Mesodermal cell (in vitro differentiated cells): ENCODE measurements at regions not wholly inside any gene's neighbourhood (a gene's known extent, or its start where the extent isn't known, plus 50 kb on each side); places are given as distances from the start of the nearest gene placed in this dataset.

Source experiments
- H3K27ac ChIP-seq: 2 replicates; pipeline ENCODE4 v1.7.0; 2013; ENCODE audit warnings: mild to moderate bottlenecking, low read depth, low read length, moderate library complexity; ENCODE audit not compliant: severe bottlenecking
- H3K36me3 ChIP-seq: 2 replicates; pipeline ENCODE4 v1.7.1; 2013; ENCODE audit warnings: mild to moderate bottlenecking, low read length, moderate library complexity; ENCODE audit not compliant: control insufficient read depth, insufficient read depth
- H3K4me1 ChIP-seq: one replicate; pipeline ENCODE4 v1.7.1; 2013; ENCODE audit warnings: mild to moderate bottlenecking, low read length; ENCODE audit not compliant: insufficient read depth, control insufficient read depth, poor library complexity, severe bottlenecking
- H3K4me3 ChIP-seq: 2 replicates; pipeline ENCODE4 v1.7.0; 2013; ENCODE audit warnings: low read length, control low read depth, mild to moderate bottlenecking; ENCODE audit not compliant: insufficient read depth, poor library complexity, severe bottlenecking; ENCODE audit errors: extremely low read depth
- H3K9me3 ChIP-seq: 2 replicates; pipeline ENCODE4 v1.7.1; 2013; ENCODE audit warnings: mild to moderate bottlenecking, low read length, moderate library complexity; ENCODE audit not compliant: control insufficient read depth
- WGBS, 2 experiments: methylation state at CpG; one replicate each; pipeline ENCODE4 v1.1.5; 2013; ENCODE audit warnings: missing lambda C conversion rate in 2 of 2; ENCODE audit not compliant: insufficient coverage in 2 of 2; 5-methylcytosine and 5-hydroxymethylcytosine counted together

DNA sequence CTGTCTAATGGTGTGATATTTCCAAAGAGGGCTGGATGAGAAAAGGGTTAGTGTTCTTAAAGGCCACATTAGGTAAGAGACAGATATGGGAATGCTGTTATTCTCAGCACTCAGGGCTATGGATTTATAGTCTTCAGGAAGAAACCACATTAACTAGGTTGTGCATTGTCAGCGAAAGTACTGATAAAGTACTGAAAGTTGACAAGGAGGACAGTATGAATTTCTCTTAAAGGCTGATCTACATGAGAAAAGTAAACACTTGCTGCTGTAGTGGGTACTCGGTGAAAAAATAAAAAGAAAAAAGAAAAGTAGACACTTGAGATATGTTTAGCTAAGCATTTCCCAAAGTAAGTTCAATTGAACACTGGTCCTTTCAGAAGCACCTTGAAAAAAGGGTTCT lies 381.0 kb upstream of the RPS23 start:
- H3K27ac ChIP-seq, result no peak overlapping the region
- H3K9me3 ChIP-seq, result no peaks in the 10 kb centered on the region
- 81 to 83% methylated on average over 1 to 2 of the region's 2 CpGs for WGBS, 2 experiments
- no peaks in the 10 kb centered on the region for H3K36me3 ChIP-seq
- H3K4me3 ChIP-seq, result no peak overlapping the region
- H3K4me1 ChIP-seq, result no peaks in the 10 kb centered on the region

DNA sequence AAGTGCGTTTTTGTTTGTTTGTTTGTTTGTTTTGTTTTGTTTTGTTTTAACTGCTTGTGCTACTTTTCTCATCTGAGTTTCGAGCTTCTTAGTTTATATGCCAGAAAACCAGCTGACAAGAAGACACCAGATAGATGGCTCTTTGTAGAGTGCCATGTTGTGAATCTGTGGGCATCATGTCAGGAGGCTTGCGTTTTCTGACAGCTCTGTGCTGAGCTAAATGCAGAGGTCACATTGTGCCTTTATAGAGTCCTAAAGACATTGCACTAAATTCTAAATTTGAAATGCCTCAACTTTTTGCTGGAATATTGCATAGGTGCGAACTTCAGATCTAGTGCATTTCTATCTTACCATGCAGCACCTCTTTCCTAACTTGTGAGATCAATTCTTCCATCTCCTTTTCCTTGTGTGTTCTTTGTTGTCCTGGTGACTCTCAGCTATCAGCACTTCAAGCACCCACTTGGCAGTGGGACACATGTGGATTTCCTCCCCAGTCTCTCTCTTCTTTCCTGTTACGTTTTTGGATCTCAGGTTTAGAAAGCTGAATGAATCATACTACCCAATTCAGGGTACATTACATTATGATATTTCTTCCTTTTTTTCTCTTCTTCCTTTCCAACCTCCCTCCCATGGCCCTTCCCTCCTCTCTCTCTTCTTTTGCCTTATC lies 379.0 kb upstream of the RPS23 start:
- WGBS, 2 experiments, result 60 to 67% methylated on average over 4 to 5 of the region's 5 CpGs
- no peaks in the 10 kb centered on the region for H3K4me1 ChIP-seq

GRCh38 chr5:82656341-82656761 lies 378.2 kb upstream of the RPS23 start:
- no peaks in the 10 kb centered on the region for H3K9me3 ChIP-seq
- no peak overlapping the region for H3K27ac ChIP-seq
- H3K4me3 ChIP-seq, result no peak overlapping the region
- 71 to 100% methylated on average over 1 of the region's 2 CpGs for WGBS, 2 experiments
- no peaks in the 10 kb centered on the region for H3K4me1 ChIP-seq
- H3K36me3 ChIP-seq, result no peaks in the 10 kb centered on the region

More for the DNA sequence above, 379.0 kb upstream of the RPS23 start:
- no peak overlapping the region for H3K4me3 ChIP-seq
- H3K36me3 ChIP-seq, result no peaks in the 10 kb centered on the region
- H3K9me3 ChIP-seq, result no peaks in the 10 kb centered on the region
- no peak overlapping the region for H3K27ac ChIP-seq

GRCh38 chr5:82655078-82655477 lies 376.9 kb upstream of the RPS23 start:
- no peak overlapping the region for H3K4me3 ChIP-seq
- no peaks in the 10 kb centered on the region for H3K4me1 ChIP-seq
- no peaks in the 10 kb centered on the region for H3K36me3 ChIP-seq
- no peaks in the 10 kb centered on the region for H3K9me3 ChIP-seq
- WGBS, 2 experiments, result 88 to 93% methylated on average over 4 of the region's 7 CpGs
- no peak overlapping the region for H3K27ac ChIP-seq

DNA sequence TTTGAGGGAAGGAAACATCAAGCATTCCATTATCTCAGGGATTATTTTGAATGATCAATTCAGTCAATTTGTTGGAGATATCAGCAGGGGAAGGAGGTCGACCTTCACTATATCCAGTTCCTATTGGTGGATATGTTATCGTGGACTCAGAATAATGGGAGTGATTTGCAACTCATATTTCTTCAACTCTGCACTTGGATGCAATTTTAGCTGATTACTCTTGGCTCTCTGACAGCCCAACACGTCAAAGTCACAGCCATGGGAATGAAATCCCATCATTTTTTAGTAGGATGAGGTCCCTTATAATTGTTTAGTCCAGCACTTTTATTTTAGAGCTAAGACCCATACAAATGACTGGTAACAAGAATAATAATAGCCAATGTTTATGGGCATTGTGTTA lies 371.8 kb upstream of the RPS23 start:
- Histone ChIP-seq H3K36me3 (no peaks in the 10 kb centered on the region), H3K9me3 (no peaks in the 10 kb centered on the region), H3K4me1 (no peaks in the 10 kb centered on the region), H3K4me3 (no peak overlapping the region), H3K27ac (no peak overlapping the region)
- no CpG with 5 or more reads among the region's 3 CpGs for WGBS, 2 experiments

DNA sequence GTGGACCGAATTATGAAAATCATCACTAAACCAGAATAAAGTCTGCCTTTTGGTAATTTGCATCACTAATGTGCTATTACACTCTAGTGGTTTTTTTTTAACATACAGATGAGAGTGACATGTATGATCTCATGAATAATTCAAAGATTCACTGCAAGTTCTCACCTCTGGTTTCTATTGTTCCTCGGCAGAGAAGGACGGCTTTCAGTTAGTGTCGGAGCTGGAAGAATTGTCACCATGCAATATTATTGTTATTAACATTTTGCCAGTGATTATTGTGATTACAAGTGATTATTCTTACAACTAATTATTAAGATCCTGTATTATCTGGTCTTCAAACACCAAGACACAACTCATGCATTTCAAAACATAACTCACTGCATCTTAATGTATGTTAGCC lies 366.6 kb upstream of the RPS23 start:
- WGBS, 2 experiments, result no CpG with 5 or more reads among the region's 4 CpGs
- no peak overlapping the region for H3K27ac ChIP-seq
- no peaks in the 10 kb centered on the region for H3K4me1 ChIP-seq
- H3K9me3 ChIP-seq, result no peaks in the 10 kb centered on the region
- no peaks in the 10 kb centered on the region for H3K36me3 ChIP-seq
- no peak overlapping the region for H3K4me3 ChIP-seq

DNA sequence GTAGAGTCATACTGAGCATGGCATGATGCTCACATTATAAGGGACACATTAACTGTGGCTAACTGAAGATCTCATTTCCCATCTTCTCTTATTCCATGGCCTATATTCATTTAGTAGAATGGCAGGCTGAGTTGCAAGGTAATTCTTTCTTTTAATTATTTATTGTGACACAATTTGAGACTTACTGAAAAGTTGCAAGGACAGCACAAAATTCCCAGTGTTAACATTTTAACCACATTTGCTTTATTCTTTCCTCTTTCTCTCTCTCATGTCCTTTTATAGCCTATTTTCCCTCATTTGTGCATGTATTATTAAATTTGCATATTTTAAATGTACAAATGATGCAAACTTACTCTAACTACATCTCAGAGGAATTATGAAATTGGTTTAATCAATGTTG lies 366.1 kb upstream of the RPS23 start:
- Histone ChIP-seq H3K4me3 (no peak overlapping the region), H3K36me3 (no peaks in the 10 kb centered on the region), H3K4me1 (no peaks in the 10 kb centered on the region), H3K27ac (no peak overlapping the region), H3K9me3 (no peaks in the 10 kb centered on the region)

GRCh38 chr5:82642313-82642712 lies 364.2 kb upstream of the RPS23 start:
- WGBS, 2 experiments, result 70 to 80% methylated on average over 2 of the region's 3 CpGs
- no peak overlapping the region for H3K27ac ChIP-seq
- no peaks in the 10 kb centered on the region for H3K9me3 ChIP-seq
- no peaks in the 10 kb centered on the region for H3K4me1 ChIP-seq
- H3K4me3 ChIP-seq, result no peak overlapping the region
- no peaks in the 10 kb centered on the region for H3K36me3 ChIP-seq

GRCh38 chr5:82641331-82642003 lies 363.3 kb upstream of the RPS23 start:
- Histone ChIP-seq H3K27ac (no peak overlapping the region), H3K9me3 (no peaks in the 10 kb centered on the region), H3K36me3 (no peaks in the 10 kb centered on the region), H3K4me1 (no peaks in the 10 kb centered on the region), H3K4me3 (no peak overlapping the region)
- whole genome bisulfite sequencing, 2 experiments, result 17% methylated on average over 1 to 2 of the region's 4 CpGs

DNA sequence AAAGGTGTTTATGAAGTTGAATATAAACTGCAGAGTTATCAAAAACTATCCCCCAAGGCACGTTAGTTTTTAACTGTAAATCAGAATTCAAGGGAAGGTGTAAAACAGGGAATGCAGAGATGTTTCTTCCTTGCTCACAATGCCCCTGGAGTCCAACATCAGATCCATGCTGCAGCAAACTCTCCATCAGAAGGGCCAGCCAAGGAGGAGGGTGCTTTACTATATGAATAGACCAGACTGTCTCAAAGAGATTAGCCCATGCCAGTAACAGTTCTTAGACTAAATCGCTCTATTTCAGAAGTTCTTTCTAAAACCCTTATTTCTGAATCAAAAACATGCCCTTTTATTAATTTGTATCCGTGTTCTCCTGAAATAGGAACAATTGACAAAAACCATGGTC lies 362.8 kb upstream of the RPS23 start:
- 58 to 75% methylated on average over 2 to 3 of the region's 3 CpGs for WGBS, 2 experiments
- Histone ChIP-seq H3K36me3 (no peaks in the 10 kb centered on the region), H3K4me1 (no peaks in the 10 kb centered on the region), H3K9me3 (no peaks in the 10 kb centered on the region), H3K4me3 (no peak overlapping the region), H3K27ac (no peak overlapping the region)

GRCh38 chr5:82639393-82640144 lies 361.4 kb upstream of the RPS23 start:
- no peaks in the 10 kb centered on the region for H3K4me1 ChIP-seq
- no peaks in the 10 kb centered on the region for H3K36me3 ChIP-seq
- no peak overlapping the region for H3K27ac ChIP-seq
- no peaks in the 10 kb centered on the region for H3K9me3 ChIP-seq
- H3K4me3 ChIP-seq, result no peak overlapping the region
- WGBS, 2 experiments, result 60 to 76% methylated on average over 2 of the region's 2 CpGs
